Adrenal gland (tissue), 9 donors: ENCODE measurements at regions not wholly inside any gene's neighbourhood (a gene's known extent, or its start where the extent isn't known, plus 50 kb on each side); places are given as distances from the start of the nearest gene placed in this dataset.

Experiments used
- DNase-seq, 7 donors: peaks; one replicate each; pipeline ENCODE4 v3.0.0-alpha.2; 2019 to 2020
- H3K27ac ChIP-seq, 5 donors: fragments of 200-600 bp; sonication (generic) in 4 of 5; 1 replicate in 3 of 5; 2 replicates in 2 of 5; pipeline versions ENCODE4 v1.5.1 to v1.8.0; 2016 to 2020; ENCODE audit warnings: mild to moderate bottlenecking in 1 of 5
- H3K27me3 ChIP-seq: fragments of 200-600 bp; 2 replicates; pipeline ENCODE4 v1.8.0; 2021
- H3K36me3 ChIP-seq, 2 donors: fragments of 200-600 bp; replicated peaks in 1 of 2; 1 replicate in 1 of 2; 2 replicates in 1 of 2; pipeline versions ENCODE4 v1.5.1 to v1.8.0; 2018 to 2022
- H3K4me1 ChIP-seq, 2 donors: fragments of 200-600 bp; replicated peaks in 1 of 2; 1 replicate in 1 of 2; 2 replicates in 1 of 2; pipeline versions ENCODE4 v1.5.1 to v1.8.0; 2018 to 2021
- H3K4me3 ChIP-seq, 4 donors: fragments of 200-600 bp; sonication (generic) in 3 of 4; one replicate each; pipeline ENCODE4 v1.5.1; 2016 to 2018
- H3K9me3 ChIP-seq, 3 donors: fragments of 200-600 bp; sonication (generic) in 1 of 3; replicated peaks in 1 of 3; 1 replicate in 2 of 3; 2 replicates in 1 of 3; pipeline versions ENCODE4 v1.5.1 to v1.8.0; 2016 to 2021
- POLR2A ChIP-seq, 2 donors: fragments of 450-650 bp; IDR thresholded peaks; one replicate each; pipeline ENCODE4 v1.6.1; 2017; ENCODE audit warnings: antibody characterized with exemption in 2 of 2, mild to moderate bottlenecking in 2 of 2, moderate library complexity in 1 of 2
- WGBS, 4 donors: extraction: QIAGEN DNeasy Blood & Tissue Kit in 2 of 4; methylation state at CpG; one replicate each; pipeline versions ENCODE4 v1.1.5 to v1.1.7; 2013 to 2017; 5-methylcytosine and 5-hydroxymethylcytosine counted together
- intact Hi-C, 2 donors: fragments of 100-400 bp; cut with DNase I; formaldehyde crosslinking; loops; one replicate each; pipeline versions ENCODE4 v1.14.1 to v1.15.0; 2022 to 2023
- TF ChIP-seq, protein P1 (sequence below), 6 experiments: fragments of 450-650 bp in 4 of 6; fragments of 200-600 bp in 2 of 6; sonication (generic) in 1 of 6; IDR thresholded peaks; 1 replicate in 5 of 6; 2 replicates in 1 of 6; pipeline versions ENCODE4 v1.5.1 to v1.8.0; 2016 to 2021; ENCODE audit warnings: antibody characterized with exemption in 6 of 6, mild to moderate bottlenecking in 2 of 6, moderate library complexity in 1 of 6
- donor health status: healthy with polysubstance abuse.
- donor health status: Bipolar disorder and iron deficiency.
- donor health status: DM: yes; HTN: yes; CAD: no.
- donor health status: DM: no; HTN: no; CAD: no.
- donor health status: DM: no; HTN: no; CAD: no.

DNA sequence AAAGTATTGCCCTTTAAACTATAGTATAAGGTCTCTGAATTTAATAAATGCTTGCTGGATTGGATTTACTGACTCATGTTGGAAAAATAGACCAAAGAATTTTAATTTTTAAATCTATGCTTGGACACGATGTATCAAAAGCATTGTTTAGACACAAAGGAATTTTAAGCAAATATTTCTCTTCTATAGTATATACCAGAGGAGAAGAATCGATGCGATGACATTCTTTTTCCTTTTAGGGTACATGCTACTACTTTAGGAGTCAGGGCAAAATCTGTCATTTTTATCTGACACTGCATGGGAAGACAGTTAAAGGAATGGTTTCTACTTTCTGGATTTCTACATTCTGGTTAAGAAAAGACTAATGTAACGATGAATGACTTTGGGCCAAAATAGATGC lies 339.9 kb downstream of the BMPER start:
- no peak overlapping the region for H3K27ac ChIP-seq
- no peak for TF ChIP-seq POLR2A (IDR thresholded peaks at IDR 0.05)
- TF ChIP-seq, protein P1, sequence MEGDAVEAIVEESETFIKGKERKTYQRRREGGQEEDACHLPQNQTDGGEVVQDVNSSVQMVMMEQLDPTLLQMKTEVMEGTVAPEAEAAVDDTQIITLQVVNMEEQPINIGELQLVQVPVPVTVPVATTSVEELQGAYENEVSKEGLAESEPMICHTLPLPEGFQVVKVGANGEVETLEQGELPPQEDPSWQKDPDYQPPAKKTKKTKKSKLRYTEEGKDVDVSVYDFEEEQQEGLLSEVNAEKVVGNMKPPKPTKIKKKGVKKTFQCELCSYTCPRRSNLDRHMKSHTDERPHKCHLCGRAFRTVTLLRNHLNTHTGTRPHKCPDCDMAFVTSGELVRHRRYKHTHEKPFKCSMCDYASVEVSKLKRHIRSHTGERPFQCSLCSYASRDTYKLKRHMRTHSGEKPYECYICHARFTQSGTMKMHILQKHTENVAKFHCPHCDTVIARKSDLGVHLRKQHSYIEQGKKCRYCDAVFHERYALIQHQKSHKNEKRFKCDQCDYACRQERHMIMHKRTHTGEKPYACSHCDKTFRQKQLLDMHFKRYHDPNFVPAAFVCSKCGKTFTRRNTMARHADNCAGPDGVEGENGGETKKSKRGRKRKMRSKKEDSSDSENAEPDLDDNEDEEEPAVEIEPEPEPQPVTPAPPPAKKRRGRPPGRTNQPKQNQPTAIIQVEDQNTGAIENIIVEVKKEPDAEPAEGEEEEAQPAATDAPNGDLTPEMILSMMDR (IDR thresholded peaks at IDR 0.05), result no peak
- H3K36me3 ChIP-seq, result no peaks in the 10 kb centered on the region
- no peaks in the 10 kb centered on the region for H3K27me3 ChIP-seq
- H3K4me1 ChIP-seq, result no peaks in the 10 kb centered on the region
- no peak overlapping the region for H3K4me3 ChIP-seq
- no peaks in the 10 kb centered on the region for H3K9me3 ChIP-seq
- no peak for DNase-seq
- WGBS, 4 donors, result 88 to 91% (median 89%) methylated on average over 4 of the region's 4 CpGs
- intact Hi-C loops, result no loop called here

- DNase-seq, result no peak
- 86 to 100% (median 94%) methylated on average over 1 of the region's 1 CpG for WGBS, 4 donors
- Histone ChIP-seq H3K27ac (no peak overlapping the region), H3K36me3 (no peaks in the 10 kb centered on the region), H3K9me3 (no peaks in the 10 kb centered on the region), H3K4me1 (no peaks in the 10 kb centered on the region), H3K4me3 (no peak overlapping the region), H3K27me3 (no peaks in the 10 kb centered on the region)
- TF ChIP-seq POLR2A (IDR thresholded peaks at IDR 0.05), result no peak
- TF ChIP-seq, protein P1 (IDR thresholded peaks at IDR 0.05), result no peak
- intact Hi-C loops, result no loop called here
Observed at GRCh38 chr7:34247468-34247867, 342.1 kb downstream of the BMPER start.

- Histone ChIP-seq H3K4me3 (no peak overlapping the region), H3K4me1 (no peaks in the 10 kb centered on the region), H3K27me3 (no peaks in the 10 kb centered on the region), H3K36me3 (no peaks in the 10 kb centered on the region), H3K9me3 (no peaks in the 10 kb centered on the region), H3K27ac (no peak overlapping the region)
- DNase-seq, result no peak
- intact Hi-C loops, result no loop called here
- WGBS, 4 donors, result 38 to 68% (median 46%) methylated on average over 2 of the region's 2 CpGs
- no peak for TF ChIP-seq POLR2A (IDR thresholded peaks at IDR 0.05)
- TF ChIP-seq, protein P1 (IDR thresholded peaks at IDR 0.05), result no peak
Observed at GRCh38 chr7:34249192-34249591, 343.9 kb downstream of the BMPER start.

- no peaks in the 10 kb centered on the region for H3K36me3 ChIP-seq
- H3K4me1 ChIP-seq, result no peaks in the 10 kb centered on the region
- intact Hi-C loops, result no loop called here
- H3K27ac ChIP-seq, result no peak overlapping the region
- no peak overlapping the region for H3K4me3 ChIP-seq
- DNase-seq, result no peak
- TF ChIP-seq POLR2A (IDR thresholded peaks at IDR 0.05), result no peak
- TF ChIP-seq, protein P1 (IDR thresholded peaks at IDR 0.05), result no peak
- H3K27me3 ChIP-seq, result no peaks in the 10 kb centered on the region
- no peaks in the 10 kb centered on the region for H3K9me3 ChIP-seq
Observed at GRCh38 chr7:34260279-34260678, 354.9 kb downstream of the BMPER start.
